GM19043 (cell line): ENCODE measurements at regions not wholly inside any gene's neighbourhood (a gene's known extent, or its start where the extent isn't known, plus 50 kb on each side); places are given as distances from the start of the nearest gene placed in this dataset.
"Not testable (repeated sequence)": the region's sequence is repeated elsewhere in the genome, so short reads cannot be mapped to it uniquely, and the experiment has no call there.

ENCODE experiments used
- ATAC-seq: cut with Tn5 transposase; IDR thresholded peaks from one replicate; pipeline ENCODE4 v1.9.1; 2021; ENCODE audit warnings: low read depth; ENCODE audit not compliant: unreplicated experiment

DNA sequence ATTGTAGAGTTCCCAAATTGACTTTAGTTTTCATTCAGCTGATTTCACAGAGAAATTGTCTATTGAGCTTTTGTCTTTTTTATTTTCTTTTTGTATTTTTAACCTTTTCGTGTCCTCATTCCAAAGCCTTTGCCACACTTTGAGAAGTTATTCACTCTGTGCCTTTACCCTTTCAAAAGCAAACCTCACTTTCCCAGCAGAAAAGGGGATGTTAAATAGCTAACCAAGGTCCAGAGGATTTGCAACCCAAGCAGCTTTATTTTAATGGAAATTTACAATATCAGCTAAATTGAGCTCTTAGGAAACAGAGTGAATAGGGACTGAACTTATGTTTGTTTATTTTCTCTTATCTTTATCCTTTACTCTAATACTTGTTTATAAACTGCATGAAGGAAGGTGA is 428.8 kb downstream of the PCDH7 start:
- ATAC-seq, result no peak

DNA sequence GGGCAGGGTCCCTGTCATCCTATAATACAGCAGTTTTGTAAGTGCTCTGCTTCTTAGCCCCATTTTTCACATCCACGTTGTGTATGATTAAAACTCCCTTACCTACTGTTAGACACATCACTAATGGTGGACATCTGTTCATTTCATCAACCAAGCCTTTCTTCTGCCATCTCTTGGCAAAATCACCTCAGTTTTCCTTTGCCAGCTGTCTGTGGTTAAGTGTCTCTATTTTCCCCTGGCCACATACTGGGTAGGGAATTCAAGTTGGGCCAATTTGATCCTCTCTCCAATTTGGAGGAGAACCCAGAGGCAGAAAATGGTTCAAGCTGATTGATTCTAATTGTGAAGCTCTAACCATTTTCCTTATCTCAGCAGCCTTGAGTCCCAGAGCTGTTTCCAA is 436.1 kb downstream of the PCDH7 start:
- ATAC-seq, result no peak

DNA sequence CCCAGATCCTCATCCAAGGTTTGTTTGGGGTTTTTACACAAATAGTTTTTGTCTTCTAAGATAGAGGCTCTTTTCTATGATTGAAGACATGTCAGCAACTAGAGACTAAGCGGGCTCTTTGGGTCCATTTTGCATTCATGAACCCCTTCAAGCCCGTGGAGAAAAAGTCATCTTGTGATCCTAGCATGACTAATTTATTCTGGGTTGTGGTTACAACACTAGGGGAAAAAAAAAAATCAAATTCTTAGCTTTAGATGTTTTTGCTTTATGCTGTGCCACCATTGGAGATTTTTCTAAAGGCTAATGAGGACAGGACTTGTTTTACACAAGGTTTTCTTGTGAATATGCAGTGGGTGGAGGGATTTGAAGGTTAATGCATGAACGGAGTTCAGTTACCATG is 440.0 kb downstream of the PCDH7 start:
- no peak for ATAC-seq

DNA sequence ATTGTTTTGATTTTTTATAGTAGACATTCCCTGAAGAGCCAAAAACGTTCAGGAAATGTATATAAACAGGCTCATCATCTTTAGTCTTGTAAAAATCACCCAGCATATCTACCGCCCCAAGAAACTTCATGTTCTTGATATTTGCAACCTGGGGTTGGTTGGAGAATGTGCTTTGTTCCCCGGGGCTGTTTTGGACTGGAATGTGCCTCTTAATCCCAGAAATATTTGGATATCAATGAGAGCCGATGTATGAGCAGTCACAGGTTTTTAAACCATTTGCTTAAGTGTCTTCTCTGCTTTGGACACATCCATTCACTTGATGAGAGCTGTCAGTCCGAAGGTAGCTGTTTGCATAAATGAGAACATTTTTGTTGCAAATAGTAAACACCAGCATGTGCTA is 449.7 kb downstream of the PCDH7 start:
- no peak for ATAC-seq

DNA sequence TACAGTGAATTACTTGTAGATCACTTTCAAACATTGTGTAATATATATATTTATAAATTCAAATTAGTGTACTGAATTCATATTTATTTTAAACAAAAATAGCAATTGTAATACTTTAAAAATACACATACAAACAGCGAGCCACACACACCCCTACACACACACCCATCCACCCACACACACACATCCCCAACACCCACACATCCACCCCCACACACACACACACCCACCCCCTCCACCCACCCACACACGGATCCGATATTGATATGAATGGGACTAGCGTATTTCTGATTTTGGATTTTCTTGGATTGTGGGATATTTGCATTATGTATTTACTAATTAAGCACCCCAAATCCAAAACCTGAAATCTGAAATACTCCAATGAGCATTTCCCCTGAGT is 451.2 kb downstream of the PCDH7 start:
- no peak for ATAC-seq

DNA sequence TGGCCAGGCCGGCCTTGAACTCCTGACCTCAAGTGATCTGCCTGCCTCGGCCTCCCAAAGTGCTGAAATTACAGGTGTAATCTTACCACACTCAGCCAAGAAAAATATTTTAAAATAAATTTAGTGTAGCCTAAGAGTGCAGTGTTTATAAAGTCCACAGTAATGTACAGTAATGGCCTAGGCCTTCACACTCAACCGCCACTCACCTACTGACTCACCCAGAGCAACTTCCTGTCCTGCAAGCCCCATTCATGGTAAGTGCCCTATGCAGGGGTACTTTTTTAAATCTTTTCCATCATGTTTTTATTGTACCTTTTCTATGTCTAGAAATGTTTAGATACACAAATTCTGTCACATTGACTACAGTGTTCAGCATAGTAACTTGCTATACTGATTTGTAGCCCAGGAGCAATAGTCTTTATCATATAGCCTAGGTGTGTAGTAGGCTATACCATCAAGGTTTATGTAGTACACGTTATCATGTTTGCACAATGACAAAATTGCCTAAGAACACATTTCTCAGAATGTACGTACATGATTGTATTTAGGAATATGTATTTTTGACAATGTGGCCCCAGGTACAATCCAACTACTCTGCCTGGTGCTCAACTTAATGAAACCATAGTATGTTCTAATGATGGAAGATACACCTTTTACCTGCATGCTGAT is 455.2 kb downstream of the PCDH7 start:
- no peak for ATAC-seq

DNA sequence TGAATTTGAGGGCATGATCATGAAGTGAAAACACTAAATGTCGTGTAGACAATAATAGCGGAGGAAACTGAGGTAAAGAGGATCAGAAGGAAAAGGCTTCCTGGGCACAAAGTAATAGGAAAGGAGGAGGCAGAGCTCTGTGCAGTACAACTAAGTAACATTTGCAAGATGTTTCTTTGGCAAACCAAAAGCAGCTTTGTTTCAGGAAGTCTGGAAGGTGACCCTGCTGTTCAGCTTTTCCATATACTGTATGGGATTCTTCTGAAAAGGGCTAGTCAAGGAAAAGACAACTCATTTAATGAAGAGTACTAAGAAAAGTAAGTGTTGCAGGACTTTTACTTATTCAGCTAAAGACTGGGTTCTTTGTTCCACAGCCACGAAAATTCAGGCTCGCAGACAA is 463.1 kb downstream of the PCDH7 start:
- no peak for ATAC-seq

DNA sequence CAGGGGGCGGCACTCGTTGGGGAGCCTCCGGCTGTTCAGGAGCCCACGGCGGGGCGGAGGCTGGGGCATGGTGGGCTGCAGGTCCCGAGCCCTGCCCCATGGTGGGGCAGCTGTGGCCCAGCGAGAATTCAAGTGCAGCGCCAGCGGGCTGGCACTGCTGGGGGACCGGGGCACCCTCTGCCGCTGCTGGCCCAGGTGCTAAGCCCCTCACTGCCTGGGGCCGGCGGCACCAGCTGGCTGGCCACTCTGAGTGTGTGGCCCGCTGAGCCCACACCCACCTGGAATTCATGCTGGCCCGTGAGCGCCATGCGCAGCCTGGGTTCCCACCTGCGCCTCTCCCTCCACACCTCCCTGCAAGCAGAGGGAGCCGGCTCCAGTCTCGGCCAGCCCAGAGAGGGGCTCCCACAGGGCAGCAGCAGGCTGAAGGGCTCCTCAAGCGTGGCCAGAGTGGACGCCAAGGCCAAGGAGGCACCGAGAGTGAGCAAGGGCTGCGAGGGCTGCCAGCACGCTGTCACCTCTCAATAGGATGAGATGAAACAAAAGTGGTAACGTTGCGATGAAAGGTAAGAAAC is 464.9 kb downstream of the PCDH7 start:
- ATAC-seq, result no peak

DNA sequence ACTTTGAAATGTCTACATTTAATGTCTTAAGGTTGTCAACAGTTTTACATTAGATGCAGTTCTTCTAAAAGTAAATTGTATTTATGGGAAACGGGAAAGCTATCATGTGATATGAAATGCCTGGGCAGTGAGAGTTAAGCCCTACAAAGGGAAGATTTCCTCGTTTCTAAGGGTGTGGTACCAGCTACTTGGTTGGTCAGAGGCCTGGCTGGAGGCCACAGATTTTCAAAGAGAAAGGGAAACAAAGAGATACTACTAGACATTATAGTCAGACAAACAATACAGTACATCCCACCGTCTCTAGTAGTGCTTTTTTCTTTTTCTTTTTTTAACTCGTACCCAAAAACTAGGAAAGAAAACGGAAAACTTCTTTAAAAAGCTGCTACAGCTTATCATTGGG is 467.8 kb downstream of the PCDH7 start:
- no peak for ATAC-seq

DNA sequence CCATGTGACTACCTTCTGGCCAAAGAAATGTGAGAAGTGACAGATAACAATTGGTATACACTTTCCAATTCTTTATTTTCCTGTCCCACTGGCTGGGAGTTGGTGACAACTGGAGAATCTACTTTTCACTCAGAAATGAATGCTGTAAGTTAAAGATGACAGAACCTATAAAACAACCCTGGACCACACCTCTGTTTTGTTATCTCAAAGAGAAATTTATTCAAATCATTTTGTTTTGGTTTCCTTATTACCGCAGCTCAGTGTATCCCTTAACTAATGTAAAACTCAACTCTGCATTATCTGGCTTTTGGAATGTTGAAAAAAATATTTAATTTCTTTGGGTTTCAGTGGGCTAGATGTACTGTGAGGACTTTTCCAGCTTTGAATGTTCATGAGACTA is 469.8 kb downstream of the PCDH7 start:
- no peak for ATAC-seq

DNA sequence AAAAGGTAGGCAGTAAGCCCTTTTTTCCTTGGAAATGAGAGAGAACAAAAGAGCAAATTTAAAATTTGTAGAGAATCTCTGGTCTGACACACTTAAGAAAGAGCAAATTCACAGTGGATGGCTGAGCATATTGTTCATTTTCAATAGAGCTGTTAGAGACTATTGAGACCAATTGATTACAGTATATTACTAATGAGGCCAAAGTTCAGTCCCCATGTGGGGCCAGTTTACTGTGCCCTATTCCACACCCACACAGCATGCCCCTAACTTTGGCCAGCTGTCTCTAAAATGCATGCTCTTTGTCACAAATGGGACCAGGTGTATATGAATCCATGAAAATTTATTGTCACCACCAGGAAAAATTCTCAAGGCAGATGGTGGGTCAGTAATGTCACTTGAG is 470.5 kb downstream of the PCDH7 start:
- no peak for ATAC-seq

DNA sequence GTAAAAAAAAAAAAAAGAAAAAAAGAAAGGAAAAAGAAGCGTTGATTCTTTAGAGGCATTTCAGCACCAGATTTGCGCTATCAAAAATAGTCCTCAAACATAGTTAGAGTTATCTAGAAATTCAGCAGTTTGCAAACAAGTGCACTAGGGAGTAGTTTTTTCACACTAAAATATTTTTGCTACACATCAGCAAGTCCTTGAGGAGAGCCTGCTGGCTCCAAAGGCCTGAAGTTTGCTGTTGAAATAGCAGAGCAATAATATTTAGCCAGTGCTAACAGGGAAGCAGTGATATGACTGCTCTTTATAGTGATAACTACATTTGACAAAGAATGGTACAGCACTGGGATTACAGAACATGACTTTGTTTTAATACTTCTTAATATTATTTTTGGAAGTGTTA is 472.2 kb downstream of the PCDH7 start:
- ATAC-seq, result no peak

DNA sequence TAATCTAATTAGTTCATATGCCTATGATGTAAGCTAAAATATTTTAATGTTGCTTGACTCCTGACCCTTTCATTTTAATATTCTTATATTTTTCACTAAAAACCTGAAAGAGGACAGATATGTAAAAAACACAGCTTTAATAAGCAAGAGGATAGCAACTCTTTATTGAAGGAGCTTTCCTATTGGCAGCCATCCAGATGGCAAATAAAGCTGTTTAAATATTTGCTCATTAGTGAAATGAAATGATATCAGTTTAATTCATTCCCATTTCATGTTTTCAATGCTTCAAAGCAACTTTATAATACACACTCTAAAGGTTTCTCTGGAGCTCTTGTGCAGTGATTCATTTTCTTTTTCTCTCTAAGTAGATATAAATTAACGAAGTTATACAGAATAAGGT is 473.4 kb downstream of the PCDH7 start:
- ATAC-seq, result no peak

DNA sequence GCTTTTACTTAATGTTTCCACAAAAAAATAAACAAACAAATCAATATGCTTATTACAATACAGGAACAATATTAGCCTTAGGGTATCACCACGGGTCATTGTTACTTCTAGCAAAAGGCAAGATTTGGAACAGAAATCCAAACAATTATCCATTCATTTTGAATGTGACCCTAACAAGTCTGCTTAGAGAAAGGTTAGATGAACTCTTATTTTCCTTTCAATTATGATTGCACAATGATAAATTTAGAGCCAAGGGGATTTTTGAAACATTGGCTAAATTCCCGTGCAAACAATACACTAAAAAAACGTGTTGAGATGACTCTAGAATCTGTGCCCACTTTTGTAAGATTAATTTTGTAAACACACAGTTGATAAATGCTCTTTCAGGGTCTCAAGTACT is 474.7 kb downstream of the PCDH7 start:
- ATAC-seq, result no peak

DNA sequence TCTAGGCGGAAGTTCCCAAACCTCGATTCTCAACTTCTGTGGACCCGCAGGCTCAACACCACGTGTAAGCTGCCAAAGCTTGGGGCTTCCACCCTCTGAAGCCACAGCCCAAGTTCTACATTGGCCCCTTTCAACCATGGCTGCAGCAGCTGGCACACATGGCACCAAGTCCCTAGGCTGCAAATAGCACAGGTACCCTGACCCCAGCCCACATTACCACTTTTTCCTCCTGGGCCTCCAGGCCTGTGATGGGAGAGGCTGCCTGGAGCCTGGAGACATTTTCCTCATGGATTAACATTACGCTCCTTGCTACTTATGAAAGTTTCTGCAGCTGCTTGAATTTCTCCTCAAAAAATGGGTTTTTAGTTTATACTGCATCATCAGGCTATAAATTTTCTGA is 479.5 kb downstream of the PCDH7 start:
- no peak for ATAC-seq

DNA sequence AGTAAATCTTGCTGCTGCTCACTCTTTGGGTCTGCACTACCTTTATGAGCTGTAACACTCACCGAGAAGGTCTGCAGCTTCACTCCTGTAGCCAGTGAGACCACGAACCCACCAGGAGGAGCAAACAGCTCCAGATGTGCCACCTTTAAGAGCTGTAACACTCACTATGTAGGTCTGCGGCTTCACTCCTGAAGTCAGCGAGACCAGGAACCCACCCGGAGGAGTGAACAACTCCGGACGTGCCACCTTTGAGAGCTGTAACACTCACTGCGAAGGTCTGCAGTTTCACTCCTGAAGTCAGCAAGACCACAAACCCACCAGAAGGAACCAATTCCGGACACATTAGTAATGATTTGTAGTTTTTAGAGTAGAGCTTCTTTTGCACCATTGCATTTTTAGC is 481.9 kb downstream of the PCDH7 start:
- ATAC-seq, result not testable (repeated sequence)

DNA sequence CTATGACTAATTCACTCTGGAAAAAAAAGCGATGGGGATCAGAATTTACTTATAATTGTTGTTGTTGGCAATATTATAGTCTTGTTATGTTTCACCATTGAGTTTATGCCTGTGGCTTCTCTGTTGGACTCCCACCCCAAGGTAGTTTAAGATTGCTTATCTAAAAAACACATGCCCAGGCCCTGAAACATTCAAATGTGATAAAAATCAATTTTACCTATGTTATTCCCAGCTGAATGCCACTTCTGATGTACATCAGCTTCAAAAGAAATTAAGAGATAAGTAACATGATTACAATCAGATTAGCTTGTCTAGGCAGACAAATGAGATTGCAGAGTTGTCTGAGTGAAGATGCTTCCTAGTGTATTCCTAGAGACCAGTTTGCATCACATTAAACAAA is 484.7 kb downstream of the PCDH7 start:
- ATAC-seq, result no peak

DNA sequence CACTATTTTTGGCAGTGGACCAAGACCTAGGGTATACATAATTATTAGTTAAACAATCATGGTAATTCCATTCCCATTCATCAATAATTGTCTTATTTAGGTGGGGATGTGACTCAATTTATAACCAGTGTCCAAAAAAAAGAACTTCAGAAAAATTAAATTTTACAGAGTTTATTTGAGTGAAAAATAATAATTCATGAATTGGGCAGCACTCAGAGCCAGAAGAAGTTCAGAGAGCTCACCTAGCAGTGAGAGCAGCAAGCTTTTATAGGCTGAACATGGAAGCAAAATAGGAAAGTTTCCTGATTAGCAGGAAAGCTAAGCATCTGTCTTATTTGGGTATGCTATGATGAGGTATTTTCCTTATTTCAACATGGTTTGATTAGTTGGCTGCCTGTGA is 500.8 kb downstream of the PCDH7 start:
- no peak for ATAC-seq

DNA sequence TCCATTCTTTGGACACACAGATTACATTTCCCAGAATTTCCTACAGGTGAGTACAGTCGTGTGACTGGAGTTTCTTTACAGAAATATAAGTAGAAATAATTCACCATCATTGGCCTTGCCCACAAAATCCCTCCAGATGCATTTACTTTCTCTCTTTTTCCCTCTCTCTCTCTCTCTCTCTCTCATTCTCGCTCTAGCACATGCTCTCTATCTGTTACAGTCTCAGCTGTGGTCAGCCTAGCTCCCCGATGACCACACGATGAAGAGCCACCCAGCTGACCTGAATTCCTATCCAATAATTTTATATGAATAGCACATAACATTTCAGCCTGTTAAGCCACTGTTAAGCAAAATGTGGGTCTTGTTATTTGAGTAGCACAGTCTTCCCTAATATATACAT is 507.9 kb downstream of the PCDH7 start:
- ATAC-seq, result no peak

DNA sequence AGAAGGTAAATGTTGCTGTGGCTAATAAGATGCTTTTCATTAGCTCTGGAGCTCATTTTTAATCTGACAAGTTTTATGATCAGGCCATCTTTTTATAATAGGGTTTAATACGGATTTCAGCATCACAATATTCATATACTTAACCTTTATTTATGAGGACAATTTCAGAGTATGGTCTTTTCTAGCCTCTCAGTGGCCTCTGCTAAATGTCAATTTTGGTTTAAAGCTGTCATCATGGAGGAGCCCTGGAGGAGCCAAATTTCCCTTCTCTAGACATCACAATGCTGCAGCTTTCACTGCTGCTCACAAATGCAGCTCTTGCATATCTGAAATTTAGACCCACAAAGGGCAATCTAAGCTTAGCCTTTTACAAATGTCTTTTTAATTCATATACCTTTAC is 510.4 kb downstream of the PCDH7 start:
- no peak for ATAC-seq

DNA sequence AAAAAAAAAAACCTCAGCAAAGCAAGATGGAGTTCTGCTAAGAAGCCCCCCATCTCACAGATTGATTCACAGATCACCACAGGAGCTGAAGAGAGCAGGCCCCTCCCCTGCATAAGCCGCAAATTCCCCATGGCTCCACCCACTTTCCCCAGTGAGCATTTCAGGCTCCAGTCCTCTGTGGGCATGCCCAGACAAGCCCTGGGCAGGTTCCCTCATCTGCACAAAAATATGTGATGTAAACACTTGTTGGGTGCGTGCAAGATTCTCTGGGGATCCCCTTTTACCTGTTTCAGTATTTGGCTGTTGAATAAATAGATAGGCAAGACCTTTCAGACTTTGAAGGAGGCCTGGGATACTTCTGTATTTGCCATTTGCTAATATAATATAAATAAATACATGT is 514.3 kb downstream of the PCDH7 start:
- ATAC-seq, result no peak

DNA sequence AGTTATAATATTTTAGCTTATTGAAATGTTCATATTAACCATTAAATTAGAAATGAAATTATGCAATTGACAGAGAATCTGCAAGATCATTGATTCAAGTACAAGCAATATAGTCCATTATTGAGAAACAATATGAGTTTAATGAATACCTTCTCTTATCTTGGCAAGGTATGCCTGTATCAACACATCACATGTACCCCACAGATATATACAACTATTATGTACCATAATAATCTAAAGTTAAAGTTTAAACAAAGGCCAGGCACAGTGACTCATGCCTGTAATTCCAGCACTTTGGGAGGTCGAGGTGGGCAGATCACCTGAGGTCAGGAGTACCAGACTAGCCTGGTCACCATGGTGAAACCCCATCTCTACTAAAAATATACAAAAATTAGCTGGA is 514.7 kb downstream of the PCDH7 start:
- no peak for ATAC-seq
